ENCODE measurements at regions not wholly inside any gene's neighbourhood (a gene's known extent, or its start where the extent isn't known, plus 50 kb on each side); places are given as distances from the start of the nearest gene placed in this dataset.

- H3K27me3 ChIP-seq, result no peaks in the 10 kb centered on the region
- no peaks in the 10 kb centered on the region for H3K36me3 ChIP-seq
- ATAC-seq (no peak), DNase-seq (peak in 1 of 4 donors; percentile 6)
- no peaks in the 10 kb centered on the region for H3K4me1 ChIP-seq
- H3K27ac ChIP-seq, result peak overlapping the region in 1 of 2 donors; percentile 11
- no peak overlapping the region for H3K4me3 ChIP-seq
- no peak for TF ChIP-seq CTCF (IDR thresholded peaks at IDR 0.05)
- intact Hi-C loops (cut with DNase I), result no loop called here
- no peaks in the 10 kb centered on the region for H3K9me3 ChIP-seq
Measured at GRCh38 chr5:109533751-109534272, 124.0 kb upstream of the PJA2 start.

DNA sequence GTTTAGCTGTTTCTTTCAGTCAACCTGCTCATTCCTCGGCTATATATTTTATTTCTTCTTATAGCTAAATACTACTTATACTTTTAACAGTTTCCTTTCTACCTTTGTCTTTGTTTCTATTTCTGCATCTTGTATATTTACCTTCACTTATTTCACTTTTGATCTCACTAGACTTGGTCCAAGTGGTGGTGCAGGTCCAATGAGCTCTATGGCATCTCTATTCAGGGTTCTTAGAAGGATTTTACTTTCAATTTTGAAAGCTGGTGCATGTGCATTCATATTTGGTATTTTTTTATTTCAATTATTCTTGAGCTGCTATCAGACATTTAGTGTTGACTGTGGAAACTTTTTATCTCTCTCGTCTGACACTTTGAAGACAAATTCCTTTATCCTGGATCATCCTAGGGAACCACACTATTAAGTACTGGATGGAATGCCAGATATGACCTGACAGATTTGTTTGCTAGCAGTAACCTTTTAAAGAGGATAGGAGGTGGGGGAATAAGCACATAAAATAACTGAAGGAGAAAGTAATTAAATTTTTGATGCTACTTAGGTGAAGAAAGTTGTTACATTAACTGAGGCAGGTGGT is 123.1 kb upstream of the PJA2 start:
- no peak overlapping the region for H3K27ac ChIP-seq
- H3K36me3 ChIP-seq, result no peaks in the 10 kb centered on the region
- H3K27me3 ChIP-seq, result no peaks in the 10 kb centered on the region
- no peak for TF ChIP-seq CTCF (IDR thresholded peaks at IDR 0.05)
- intact Hi-C loops (cut with DNase I), result no loop called here
- no peaks in the 10 kb centered on the region for H3K4me1 ChIP-seq
- no peaks in the 10 kb centered on the region for H3K9me3 ChIP-seq
- no peak for ATAC-seq
- DNase-seq, result no peak
- H3K4me3 ChIP-seq, result no peak overlapping the region

DNA sequence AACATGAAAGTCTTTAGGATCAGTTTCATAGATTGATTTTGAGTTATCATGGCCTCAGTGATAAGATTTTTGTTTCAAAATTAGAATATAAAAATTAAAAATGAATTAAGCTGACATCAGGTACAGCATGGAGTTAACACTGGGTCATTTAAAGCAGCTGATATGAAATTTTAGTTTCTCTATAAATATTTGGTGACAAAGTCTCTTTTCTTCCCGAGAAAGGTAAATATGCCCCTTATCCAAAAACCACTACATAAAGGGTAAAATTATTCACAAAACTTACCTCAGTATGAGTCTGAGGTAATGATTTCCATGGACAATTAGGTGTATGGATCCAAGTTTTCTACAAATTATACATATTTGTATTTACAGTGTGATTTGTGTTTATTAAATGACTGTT is 121.5 kb upstream of the PJA2 start:
- intact Hi-C loops (cut with DNase I), result no loop called here
- DNase-seq, result no peak
- Histone ChIP-seq H3K4me1 (no peaks in the 10 kb centered on the region), H3K36me3 (no peaks in the 10 kb centered on the region), H3K27me3 (no peaks in the 10 kb centered on the region), H3K4me3 (no peak overlapping the region), H3K9me3 (no peaks in the 10 kb centered on the region), H3K27ac (no peak overlapping the region)
- ATAC-seq, result no peak
- TF ChIP-seq CTCF (IDR thresholded peaks at IDR 0.05), result no peak

DNA sequence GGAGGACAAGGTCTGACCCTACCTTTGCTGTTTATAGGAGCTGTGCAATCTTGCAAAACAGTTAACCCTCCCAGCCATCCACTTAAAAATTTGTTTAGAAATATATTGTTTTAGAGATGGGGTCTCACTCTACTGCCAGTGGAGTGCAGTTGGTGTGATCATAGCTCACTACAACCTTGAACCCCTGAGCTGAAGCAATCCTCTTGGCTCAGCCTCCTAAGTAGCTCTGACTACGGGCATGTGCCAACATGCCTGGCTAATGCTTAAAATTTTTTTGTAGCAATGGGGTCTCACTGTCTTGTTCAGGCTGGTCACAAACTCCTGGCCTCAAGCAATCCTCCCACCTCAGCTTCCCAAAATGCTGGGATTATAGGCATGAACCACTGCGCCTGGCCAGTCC is 120.2 kb upstream of the PJA2 start:
- intact Hi-C loops (cut with DNase I), result no loop called here
- no peaks in the 10 kb centered on the region for H3K27me3 ChIP-seq

DNA sequence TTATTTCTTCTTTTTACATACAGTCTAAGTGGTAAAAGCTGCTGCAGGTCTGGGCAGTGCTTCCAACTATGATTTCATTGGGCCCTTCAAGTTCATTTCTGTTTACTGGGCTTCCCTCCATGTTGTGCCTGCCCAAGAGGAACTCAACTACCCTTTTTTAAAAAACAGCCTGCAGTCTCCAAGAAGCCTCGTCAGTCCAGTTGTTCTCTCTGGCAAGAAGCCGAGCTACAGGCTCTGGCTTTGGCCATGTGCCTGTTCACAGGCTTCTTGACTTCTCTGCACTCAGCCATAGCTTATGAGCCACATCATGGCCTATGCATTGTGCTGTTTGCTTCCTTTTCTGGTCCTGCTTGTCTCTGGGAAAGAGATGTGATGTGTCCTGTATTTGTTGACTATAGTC is 119.7 kb upstream of the PJA2 start:
- no peaks in the 10 kb centered on the region for H3K4me1 ChIP-seq
- no peaks in the 10 kb centered on the region for H3K9me3 ChIP-seq
- H3K4me3 ChIP-seq, result no peak overlapping the region
- no peak for TF ChIP-seq CTCF (IDR thresholded peaks at IDR 0.05)
- no peak overlapping the region for H3K27ac ChIP-seq
- no peaks in the 10 kb centered on the region for H3K36me3 ChIP-seq
- intact Hi-C loops (cut with DNase I), result no loop called here
- no peaks in the 10 kb centered on the region for H3K27me3 ChIP-seq
- peak in 3 of 4 donors; percentile 23 to 61 (median 30) for DNase-seq
- ATAC-seq, result peak; percentile 23

More for the DNA sequence above, 120.2 kb upstream of the PJA2 start:
- Histone ChIP-seq H3K4me1 (no peaks in the 10 kb centered on the region), H3K27ac (no peak overlapping the region), H3K4me3 (no peak overlapping the region), H3K9me3 (no peaks in the 10 kb centered on the region), H3K36me3 (no peaks in the 10 kb centered on the region)
- DNase-seq (no peak), ATAC-seq (no peak)
- no peak for TF ChIP-seq CTCF (IDR thresholded peaks at IDR 0.05)
